HG03342 (cell line): ENCODE measurements at regions not wholly inside any gene's neighbourhood (a gene's known extent, or its start where the extent isn't known, plus 50 kb on each side); places are given as distances from the start of the nearest gene placed in this dataset.
"Not testable (repeated sequence)": the region's sequence is repeated elsewhere in the genome, so short reads cannot be mapped to it uniquely, and the experiment has no call there.

Experiments
- ATAC-seq: cut with Tn5 transposase; IDR thresholded peaks from one replicate; pipeline ENCODE4 v1.9.1; 2021; ENCODE audit warnings: mild to moderate bottlenecking, moderate library complexity; ENCODE audit not compliant: unreplicated experiment

DNA sequence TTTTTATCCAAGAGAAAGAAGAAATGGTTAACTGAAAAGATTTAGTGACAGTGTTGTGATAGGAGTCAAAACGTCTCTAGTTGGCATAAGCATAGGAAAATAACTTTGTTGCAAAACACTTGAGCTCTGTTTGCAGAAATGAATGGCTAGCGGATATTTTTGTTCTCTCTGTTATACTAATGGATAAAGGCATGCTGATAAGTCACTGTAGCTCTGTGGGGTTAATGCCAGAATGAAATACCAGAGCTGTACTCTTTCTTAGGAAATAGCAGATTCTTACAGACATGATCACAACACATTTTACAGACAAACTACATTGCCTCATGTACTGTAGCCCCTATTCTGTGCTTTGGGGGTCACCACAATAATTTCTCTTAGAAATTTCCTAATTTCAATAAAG is 202.8 kb downstream of the DMRTA1 start:
- no peak for ATAC-seq

DNA sequence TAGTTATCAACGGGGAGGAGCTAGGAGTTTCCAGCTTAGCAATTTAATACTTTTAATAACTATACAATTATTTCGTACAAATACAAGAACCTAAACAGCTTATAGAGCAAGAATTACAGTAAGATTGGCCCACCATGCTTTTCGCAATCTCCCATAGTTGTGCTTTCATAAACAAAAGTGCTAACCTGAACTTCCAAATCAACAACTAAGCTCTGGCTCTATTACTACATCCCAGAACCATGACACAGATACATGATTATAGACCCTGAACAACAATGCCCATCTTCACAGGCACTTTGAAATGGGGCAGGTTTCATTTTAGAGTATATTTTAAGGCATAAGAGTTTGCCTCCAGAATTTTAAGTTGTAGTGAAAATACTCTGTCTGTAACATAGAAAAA is 203.5 kb downstream of the DMRTA1 start:
- no peak for ATAC-seq

DNA sequence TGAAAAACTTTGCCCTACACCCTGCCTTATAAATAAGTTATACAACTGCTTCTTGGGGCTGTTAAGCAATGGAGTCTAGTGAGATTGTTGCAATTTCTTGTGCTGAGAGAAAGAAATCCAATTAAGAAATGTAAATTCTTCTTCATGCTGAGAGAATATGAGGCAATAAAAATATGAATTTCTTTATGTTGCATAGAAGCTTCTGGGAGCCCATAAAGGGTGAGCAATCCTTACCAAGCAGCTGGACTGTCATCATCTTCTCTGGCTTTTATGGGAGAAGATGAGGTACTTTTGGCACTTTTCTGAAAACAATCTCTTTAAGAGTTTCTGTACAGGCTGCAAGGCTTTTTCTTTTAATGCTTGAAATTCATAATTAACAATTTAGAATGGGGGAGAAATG is 204.3 kb downstream of the DMRTA1 start:
- no peak for ATAC-seq

DNA sequence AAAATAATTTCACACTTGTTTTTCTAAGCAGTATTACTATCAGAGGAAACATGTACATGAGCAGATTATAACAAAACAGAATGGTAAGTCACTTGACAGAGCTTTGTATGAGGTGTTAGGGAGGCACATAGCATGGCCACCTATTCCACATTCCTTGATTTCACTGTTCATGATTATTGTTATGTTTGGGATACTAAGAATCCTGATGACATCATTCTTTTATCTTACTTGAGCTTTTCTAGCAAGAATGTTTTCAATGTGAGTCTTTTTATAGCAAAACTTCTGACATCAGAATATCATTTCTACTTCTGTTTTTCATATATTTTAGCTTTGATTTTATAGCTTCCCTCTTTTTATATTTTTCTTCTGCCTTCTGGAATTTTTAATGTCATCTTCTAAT is 208.2 kb downstream of the DMRTA1 start:
- no peak for ATAC-seq

DNA sequence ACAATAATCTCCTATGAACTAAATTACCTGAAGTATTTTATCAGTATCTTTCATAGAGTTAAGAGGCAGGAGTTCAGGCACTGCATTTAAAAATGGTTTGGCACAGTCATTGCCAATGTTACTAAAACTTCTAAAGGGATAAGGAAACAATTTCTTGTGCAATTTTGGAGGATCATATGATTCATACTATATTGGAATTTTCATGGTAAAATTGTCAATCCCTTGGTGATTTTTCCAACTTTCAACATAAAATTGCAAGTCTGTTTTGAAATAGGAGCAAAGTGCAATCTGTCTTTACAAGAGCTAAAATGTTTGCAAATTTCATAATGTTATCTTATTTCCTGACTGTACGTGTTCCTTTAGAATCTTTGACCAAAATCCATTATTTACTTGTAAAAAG is 211.1 kb downstream of the DMRTA1 start:
- ATAC-seq, result no peak

- not testable (repeated sequence) for ATAC-seq
Measured at GRCh38 chr9:22658484-22658883, 211.9 kb downstream of the DMRTA1 start.

DNA sequence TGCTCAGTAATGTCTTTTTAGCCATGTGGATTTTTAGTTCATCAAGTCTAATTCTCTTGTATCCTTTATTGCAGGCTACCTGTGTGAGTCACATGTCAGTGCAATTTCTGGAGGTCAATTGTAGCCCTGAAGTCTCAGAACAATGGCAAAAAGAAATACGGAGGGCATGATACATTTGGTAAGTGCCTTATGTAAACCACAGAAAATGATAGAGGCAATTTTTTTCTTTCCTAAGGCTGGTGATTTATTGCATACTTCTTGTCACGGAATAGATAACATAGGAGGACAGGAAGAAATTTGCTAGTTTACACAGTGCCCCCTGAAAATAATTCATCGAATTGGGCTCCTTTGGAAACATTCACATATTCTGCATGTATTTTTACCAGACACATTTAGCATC is 235.9 kb downstream of the DMRTA1 start:
- no peak for ATAC-seq

GRCh38 chr9:22682961-22683699 is 236.5 kb downstream of the DMRTA1 start:
- ATAC-seq, result no peak

- ATAC-seq, result no peak
Measured at GRCh38 chr9:22683700-22684075, 237.1 kb downstream of the DMRTA1 start.

- no peak for ATAC-seq
Measured at GRCh38 chr9:22693156-22693555, 246.5 kb downstream of the DMRTA1 start.

- ATAC-seq, result no peak
Measured at GRCh38 chr9:22700171-22700570, 253.5 kb downstream of the DMRTA1 start.

GRCh38 chr9:22718653-22719052 is 272.0 kb downstream of the DMRTA1 start:
- no peak for ATAC-seq

- no peak for ATAC-seq
Measured at GRCh38 chr9:22722492-22722891, 275.9 kb downstream of the DMRTA1 start.

DNA sequence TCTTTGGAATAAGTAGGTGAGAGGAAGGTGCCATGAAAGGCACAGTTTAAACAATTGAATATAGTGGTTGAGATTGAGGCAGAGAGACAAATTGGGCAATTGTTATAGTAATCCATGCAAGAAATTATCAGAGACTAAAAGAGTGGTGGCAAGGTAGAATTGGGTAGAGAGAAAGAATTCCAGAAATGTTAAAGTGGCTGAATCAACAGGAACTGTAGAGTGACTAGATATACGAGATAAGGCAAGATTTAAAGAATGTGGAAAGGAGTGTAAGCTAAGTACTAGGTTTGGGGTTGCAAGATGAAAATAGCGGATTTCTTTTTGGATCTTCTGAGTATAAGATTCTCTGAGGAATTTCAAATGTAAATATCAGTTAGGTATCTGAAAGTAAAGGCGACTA is 285.2 kb downstream of the DMRTA1 start:
- no peak for ATAC-seq

GRCh38 chr9:22739712-22740111 is 293.1 kb downstream of the DMRTA1 start:
- ATAC-seq, result no peak

- ATAC-seq, result no peak
Measured at GRCh38 chr9:22740781-22741180, 294.2 kb downstream of the DMRTA1 start.

- no peak for ATAC-seq
Measured at GRCh38 chr9:22742401-22742800, 295.8 kb downstream of the DMRTA1 start.

DNA sequence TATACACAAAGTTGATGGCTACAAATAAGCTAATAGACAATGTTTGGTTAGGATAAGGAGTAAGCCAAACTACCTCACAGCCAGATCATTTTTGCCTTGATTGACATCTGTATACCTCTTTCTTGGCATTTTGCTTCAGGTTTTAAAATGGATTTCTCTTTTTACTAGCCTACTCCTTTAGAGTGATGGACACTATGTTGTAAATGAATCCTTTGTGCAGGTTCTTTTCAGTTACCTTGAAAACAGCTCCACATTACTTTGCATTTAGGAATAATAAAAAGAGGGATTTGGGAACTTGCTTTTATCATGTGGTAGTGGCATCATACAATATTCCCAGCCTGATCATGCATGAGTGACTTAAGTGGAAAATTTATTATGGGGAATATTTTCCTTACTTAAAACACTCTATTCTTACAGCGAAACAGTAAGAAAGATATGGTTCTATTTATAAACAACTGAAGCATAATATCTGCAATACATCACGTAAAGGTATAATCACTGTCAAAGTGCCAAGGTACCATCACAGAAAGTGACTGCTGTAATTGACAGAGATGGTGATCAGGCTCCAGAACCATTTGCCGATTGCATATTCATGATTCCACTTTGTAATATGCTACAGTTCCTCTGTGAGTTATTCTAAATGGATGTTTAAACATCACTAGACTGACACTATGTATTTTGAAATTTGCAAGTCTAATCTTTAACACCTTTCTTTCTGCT is 327.0 kb downstream of the DMRTA1 start:
- ATAC-seq, result no peak

GRCh38 chr9:22790329-22790728 is 343.7 kb downstream of the DMRTA1 start:
- ATAC-seq, result no peak

- ATAC-seq, result no peak
Measured at GRCh38 chr9:22808876-22809275, 362.3 kb downstream of the DMRTA1 start.

- ATAC-seq, result no peak
Measured at GRCh38 chr9:22809371-22809770, 362.7 kb downstream of the DMRTA1 start.

- no peak for ATAC-seq
Measured at GRCh38 chr9:22813529-22813928, 366.9 kb downstream of the DMRTA1 start.

- no peak for ATAC-seq
Measured at GRCh38 chr9:22815246-22815645, 368.6 kb downstream of the DMRTA1 start.
